IMR-90 (cell line): ENCODE measurements at regions not wholly inside any gene's neighbourhood (a gene's known extent, or its start where the extent isn't known, plus 50 kb on each side); places are given as distances from the start of the nearest gene placed in this dataset.

ENCODE experiments used
- ATAC-seq: fragments of 200-7000 bp; cut with Tn5 transposase; 2 replicates; pipeline ENCODE4 v1.9.1; 2020; ENCODE audit warnings: low read depth, mild to moderate bottlenecking, moderate library complexity
- BruUV-seq: library from RNA; stranded (reverse); fragments of 400-500 nt; replicated peaks from 2 replicates; lab custom pipeline; 2021; lab: Mats Ljungman, UMichigan
- CTCF ChIA-PET: fragments of 300-600 bp; formaldehyde crosslinking; extraction: SDS; loops from one replicate; lab custom pipeline; 2021; ENCODE audit warnings: antibody characterized with exemption; lab: Yijun Ruan, JAX
- POLR2A ChIA-PET: fragments of 300-600 bp; sonication (Branson Sonifier 250); formaldehyde crosslinking; loops from one replicate; lab custom pipeline; 2022; ENCODE audit warnings: antibody characterized with exemption; ENCODE audit not compliant: unreplicated experiment; lab: Charles Lee
- DNase-seq: peaks from one replicate; pipeline ENCODE4 v3.0.0; 2013
- H2AFZ ChIP-seq: replicated peaks from 2 replicates; pipeline ENCODE3; 2013; ENCODE audit warnings: low read length, mild to moderate bottlenecking; ENCODE audit not compliant: poor library complexity
- H2AK5ac ChIP-seq: 2 replicates; pipeline ENCODE4 v1.6.1; 2013; ENCODE audit warnings: low read depth, low read length, inconsistent platforms
- H2AK9ac ChIP-seq: replicated peaks from 2 replicates; pipeline ENCODE3; 2013; ENCODE audit warnings: mild to moderate bottlenecking, low read depth, low read length, moderate library complexity; ENCODE audit not compliant: poor library complexity
- H2BK120ac ChIP-seq: 2 replicates; pipeline ENCODE4 v1.6.1; 2013; ENCODE audit warnings: low read depth, low read length, inconsistent platforms
- H2BK15ac ChIP-seq: 3 replicates; pipeline ENCODE4 v1.6.1; 2013; ENCODE audit warnings: low read depth, low read length, inconsistent platforms
- H2BK20ac ChIP-seq: 2 replicates; pipeline ENCODE4 v1.6.1; 2013; ENCODE audit warnings: low read depth, mild to moderate bottlenecking, inconsistent platforms, low read length, moderate library complexity
- H2BK5ac ChIP-seq: 2 replicates; pipeline ENCODE4 v1.6.1; 2013; ENCODE audit warnings: mild to moderate bottlenecking, low read depth, low read length, inconsistent platforms; ENCODE audit not compliant: poor library complexity, severe bottlenecking
- H3K14ac ChIP-seq: replicated peaks from 2 replicates; pipeline ENCODE4 v1.6.1; 2013; ENCODE audit warnings: low read depth, low read length, inconsistent platforms
- H3K18ac ChIP-seq: 2 replicates; pipeline ENCODE4 v1.6.1; 2013; ENCODE audit warnings: low read depth, low read length, control low read depth
- H3K23ac ChIP-seq: 2 replicates; pipeline ENCODE4 v1.6.1; 2013; ENCODE audit warnings: low read depth, low read length, inconsistent platforms
- H3K27ac ChIP-seq: 2 replicates; pipeline ENCODE4 v1.5.1; 2013; ENCODE audit warnings: mild to moderate bottlenecking, control low read depth, low read length; ENCODE audit not compliant: insufficient read depth
- H3K27me3 ChIP-seq: 2 replicates; pipeline ENCODE4 v1.6.1; 2013; ENCODE audit warnings: low read length; ENCODE audit not compliant: control insufficient read depth, insufficient read depth
- H3K36me3 ChIP-seq: 2 replicates; pipeline ENCODE4 v1.6.1; 2013; ENCODE audit warnings: low read length, mixed read lengths; ENCODE audit not compliant: control insufficient read depth, insufficient read depth
- H3K4ac ChIP-seq: 2 replicates; pipeline ENCODE4 v1.6.1; 2013; ENCODE audit warnings: low read depth, low read length, inconsistent platforms
- H3K4me1 ChIP-seq: 2 replicates; pipeline ENCODE4 v1.6.1; 2013; ENCODE audit warnings: low read length, mixed read lengths; ENCODE audit not compliant: control insufficient read depth, insufficient read depth
- H3K4me2 ChIP-seq: 2 replicates; pipeline ENCODE4 v1.6.1; 2013; ENCODE audit warnings: low read depth, mild to moderate bottlenecking, control low read depth, low read length, moderate library complexity
- H3K4me3 ChIP-seq: 2 replicates; pipeline ENCODE4 v1.5.1; 2013; ENCODE audit warnings: low read depth, mild to moderate bottlenecking, control low read depth, low read length, moderate library complexity; ENCODE audit not compliant: insufficient read depth
- H3K56ac ChIP-seq: 2 replicates; pipeline ENCODE4 v1.6.1; 2013; ENCODE audit warnings: low read length, inconsistent platforms; ENCODE audit not compliant: insufficient read depth; ENCODE audit errors: extremely low read depth
- H3K79me1 ChIP-seq, 2 experiments: 2 replicates each; pipeline ENCODE4 v1.6.1; 2013; ENCODE audit warnings: low read length in 2 of 2, inconsistent platforms in 1 of 2, low read depth in 1 of 2
- H3K9ac ChIP-seq: 2 replicates; pipeline ENCODE4 v1.6.1; 2013; ENCODE audit warnings: low read depth, low read length, control low read depth
- H3K9me1 ChIP-seq: 2 replicates; pipeline ENCODE4 v1.6.1; 2013; ENCODE audit warnings: low read length, inconsistent platforms; ENCODE audit not compliant: insufficient read depth
- H3K9me3 ChIP-seq: 2 replicates; pipeline ENCODE4 v1.6.1; 2013; ENCODE audit warnings: low read length; ENCODE audit not compliant: control insufficient read depth, insufficient read depth
- H4K20me1 ChIP-seq: 2 replicates; pipeline ENCODE4 v1.6.1; 2013; ENCODE audit warnings: low read length, inconsistent platforms; ENCODE audit not compliant: insufficient read depth
- H4K5ac ChIP-seq: 2 replicates; pipeline ENCODE4 v1.6.1; 2013; ENCODE audit warnings: mild to moderate bottlenecking, low read depth, low read length, control low read depth
- H4K8ac ChIP-seq, 2 experiments: 2 replicates each; pipeline ENCODE4 v1.6.1; 2013; ENCODE audit warnings: low read depth in 2 of 2, low read length in 2 of 2, control low read depth in 1 of 2, inconsistent platforms in 1 of 2
- H4K91ac ChIP-seq: 2 replicates; pipeline ENCODE4 v1.6.1; 2013; ENCODE audit warnings: low read depth, low read length, inconsistent platforms; ENCODE audit not compliant: insufficient read depth
- CEBPB ChIP-seq: IDR thresholded peaks from 2 replicates; pipeline ENCODE4 v1.6.1; 2012; ENCODE audit warnings: low read depth, low read length, improper control_type of control experiment
- MAFK ChIP-seq: IDR thresholded peaks from 2 replicates; pipeline ENCODE4 v1.6.1; 2012; ENCODE audit warnings: low read depth, low read length, improper control_type of control experiment
- WGBS, 2 experiments: methylation state at CpG; one replicate each; pipeline versions ENCODE4 v1.1.5 to v1.1.7; 2013; ENCODE audit warnings: missing lambda C conversion rate in 2 of 2; ENCODE audit not compliant: insufficient read length in 1 of 2; ENCODE audit errors: extremely low coverage in 2 of 2; 5-methylcytosine and 5-hydroxymethylcytosine counted together
- dilution Hi-C: fragments of 300-500 bp; cut with HindIII; formaldehyde crosslinking; loops from one replicate; pipeline ENCODE4 v1.14.3; 2018; ENCODE audit warnings: low sequenced_read_pairs; ENCODE audit not compliant: unreplicated experiment
- in situ Hi-C: fragments of 300-500 bp; cut with MboI; formaldehyde crosslinking; loops from 3 replicates; pipeline ENCODE4 v1.14.3; 2019; ENCODE audit warnings: low sequenced_read_pairs, inconsistent platforms, mixed read lengths
- intact Hi-C: fragments of 100-400 bp; cut with micrococcal nuclease; formaldehyde crosslinking; loops from 2 replicates; pipeline ENCODE4 v1.10.0; 2022

DNA sequence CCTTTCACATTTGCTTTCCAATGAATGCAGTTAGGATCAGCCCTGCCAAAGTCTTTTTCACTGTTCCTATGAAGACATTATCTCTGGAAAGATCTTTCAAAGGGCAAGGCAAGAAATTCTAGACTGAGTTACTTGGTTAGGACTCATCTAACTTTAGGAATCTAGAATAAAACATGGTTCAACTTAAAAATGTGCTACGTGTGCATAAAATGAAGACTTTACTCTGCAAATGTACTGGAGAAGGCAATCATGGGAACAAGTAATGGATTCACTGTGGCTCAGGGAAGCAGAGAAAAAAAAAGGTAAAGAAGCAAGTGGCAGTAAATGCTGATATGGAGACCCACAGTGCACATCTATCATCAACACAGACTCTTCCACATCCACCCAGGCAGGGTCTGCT is 297.4 kb downstream of the HNRNPD start:
- no peak overlapping the region for H4K5ac ChIP-seq
- H3K9me3 ChIP-seq = no peaks in the 10 kb centered on the region
- H3K27me3 ChIP-seq = no peaks in the 10 kb centered on the region
- no TSS peak for BruUV-seq
- ChIA-PET POLR2A (no interaction called here), CTCF (no interaction called here)
- H4K20me1 ChIP-seq = no peaks in the 10 kb centered on the region
- H2AK9ac ChIP-seq = no peak overlapping the region
- H3K14ac ChIP-seq = no peak overlapping the region
- no peak overlapping the region for H2AK5ac ChIP-seq
- H3K4me3 ChIP-seq = no peak overlapping the region
- H3K27ac ChIP-seq = no peak overlapping the region
- in situ Hi-C loops = no loop called here
- no peak overlapping the region for H4K91ac ChIP-seq
- H3K79me1 ChIP-seq = no peaks in the 10 kb centered on the region
- H4K8ac ChIP-seq = no peak overlapping the region
- no peak for DNase-seq
- intact Hi-C loops = no loop called here
- no peak overlapping the region for H3K4me2 ChIP-seq
- no peak overlapping the region for H3K23ac ChIP-seq
- no peak overlapping the region for H3K56ac ChIP-seq
- H2BK15ac ChIP-seq = no peak overlapping the region
- no peaks in the 10 kb centered on the region for H3K4me1 ChIP-seq
- WGBS, 2 experiments = no CpG with 5 or more reads among the region's 1 CpG
- ATAC-seq = no peak
- H3K36me3 ChIP-seq = no peaks in the 10 kb centered on the region
- no peak overlapping the region for H2BK20ac ChIP-seq
- TF ChIP-seq CEBPB (no peak), MAFK (peak; percentile 78)
- no peak overlapping the region for H2AFZ ChIP-seq
- dilution Hi-C loops = no loop called here
- no peak overlapping the region for H3K18ac ChIP-seq
- H3K9me1 ChIP-seq = no peaks in the 10 kb centered on the region
- H3K9ac ChIP-seq = no peak overlapping the region
- H3K4ac ChIP-seq = no peak overlapping the region
- no peak overlapping the region for H2BK5ac ChIP-seq
- no peak overlapping the region for H2BK120ac ChIP-seq
